ENCODE measurements at regions not wholly inside any gene's neighbourhood (a gene's known extent, or its start where the extent isn't known, plus 50 kb on each side); places are given as distances from the start of the nearest gene placed in this dataset.

GRCh38 chr9:2345013-2345412 lies 276.6 kb upstream of the VLDLR start:
- no peak for TF ChIP-seq CTCF (IDR thresholded peaks at IDR 0.05)
- no peak for TF ChIP-seq POLR2A (IDR thresholded peaks at IDR 0.05)
- no peak for TF ChIP-seq POLR2AphosphoS5 (IDR thresholded peaks at IDR 0.05)

Data from transverse colon (tissue), 4 donors.